GM23338 (cell line): ENCODE measurements at regions not wholly inside any gene's neighbourhood (a gene's known extent, or its start where the extent isn't known, plus 50 kb on each side); places are given as distances from the start of the nearest gene placed in this dataset.

Experiments
- CTCF ChIP-seq, 2 experiments: fragments of 200-600 bp in 1 of 2; sonication (generic) in 1 of 2; conservative IDR thresholded peaks; 2 replicates each; pipeline versions ENCODE4 v1.5.1 to v1.6.1; 2016 to 2017; ENCODE audit warnings: antibody characterized with exemption in 2 of 2, low read depth in 2 of 2, mild to moderate bottlenecking in 2 of 2, moderate library complexity in 1 of 2
- EZH2 ChIP-seq: fragments of 200-600 bp; sonication (generic); IDR thresholded peaks from one replicate; pipeline ENCODE4 v1.8.0; 2017; ENCODE audit warnings: antibody characterized with exemption, mild to moderate bottlenecking, low read depth; ENCODE audit not compliant: unreplicated experiment
- TF ChIP-seq, protein P1 (sequence below): IDR thresholded peaks from one replicate; pipeline ENCODE4 v1.6.1; 2018; ENCODE audit warnings: antibody characterized with exemption; ENCODE audit not compliant: unreplicated experiment

GRCh38 chr12:94706250-94706661 is 55.9 kb upstream of the TMCC3 start:
- TF ChIP-seq CTCF (conservative IDR thresholded peaks at IDR 0.05; ENCODE audit: low read depth in 2 of 2) (no peak), EZH2 (no peak)
- TF ChIP-seq, protein P1, sequence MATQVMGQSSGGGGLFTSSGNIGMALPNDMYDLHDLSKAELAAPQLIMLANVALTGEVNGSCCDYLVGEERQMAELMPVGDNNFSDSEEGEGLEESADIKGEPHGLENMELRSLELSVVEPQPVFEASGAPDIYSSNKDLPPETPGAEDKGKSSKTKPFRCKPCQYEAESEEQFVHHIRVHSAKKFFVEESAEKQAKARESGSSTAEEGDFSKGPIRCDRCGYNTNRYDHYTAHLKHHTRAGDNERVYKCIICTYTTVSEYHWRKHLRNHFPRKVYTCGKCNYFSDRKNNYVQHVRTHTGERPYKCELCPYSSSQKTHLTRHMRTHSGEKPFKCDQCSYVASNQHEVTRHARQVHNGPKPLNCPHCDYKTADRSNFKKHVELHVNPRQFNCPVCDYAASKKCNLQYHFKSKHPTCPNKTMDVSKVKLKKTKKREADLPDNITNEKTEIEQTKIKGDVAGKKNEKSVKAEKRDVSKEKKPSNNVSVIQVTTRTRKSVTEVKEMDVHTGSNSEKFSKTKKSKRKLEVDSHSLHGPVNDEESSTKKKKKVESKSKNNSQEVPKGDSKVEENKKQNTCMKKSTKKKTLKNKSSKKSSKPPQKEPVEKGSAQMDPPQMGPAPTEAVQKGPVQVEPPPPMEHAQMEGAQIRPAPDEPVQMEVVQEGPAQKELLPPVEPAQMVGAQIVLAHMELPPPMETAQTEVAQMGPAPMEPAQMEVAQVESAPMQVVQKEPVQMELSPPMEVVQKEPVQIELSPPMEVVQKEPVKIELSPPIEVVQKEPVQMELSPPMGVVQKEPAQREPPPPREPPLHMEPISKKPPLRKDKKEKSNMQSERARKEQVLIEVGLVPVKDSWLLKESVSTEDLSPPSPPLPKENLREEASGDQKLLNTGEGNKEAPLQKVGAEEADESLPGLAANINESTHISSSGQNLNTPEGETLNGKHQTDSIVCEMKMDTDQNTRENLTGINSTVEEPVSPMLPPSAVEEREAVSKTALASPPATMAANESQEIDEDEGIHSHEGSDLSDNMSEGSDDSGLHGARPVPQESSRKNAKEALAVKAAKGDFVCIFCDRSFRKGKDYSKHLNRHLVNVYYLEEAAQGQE, result no peak
